ENCODE measurements at regions not wholly inside any gene's neighbourhood (a gene's known extent, or its start where the extent isn't known, plus 50 kb on each side); places are given as distances from the start of the nearest gene placed in this dataset.

DNA sequence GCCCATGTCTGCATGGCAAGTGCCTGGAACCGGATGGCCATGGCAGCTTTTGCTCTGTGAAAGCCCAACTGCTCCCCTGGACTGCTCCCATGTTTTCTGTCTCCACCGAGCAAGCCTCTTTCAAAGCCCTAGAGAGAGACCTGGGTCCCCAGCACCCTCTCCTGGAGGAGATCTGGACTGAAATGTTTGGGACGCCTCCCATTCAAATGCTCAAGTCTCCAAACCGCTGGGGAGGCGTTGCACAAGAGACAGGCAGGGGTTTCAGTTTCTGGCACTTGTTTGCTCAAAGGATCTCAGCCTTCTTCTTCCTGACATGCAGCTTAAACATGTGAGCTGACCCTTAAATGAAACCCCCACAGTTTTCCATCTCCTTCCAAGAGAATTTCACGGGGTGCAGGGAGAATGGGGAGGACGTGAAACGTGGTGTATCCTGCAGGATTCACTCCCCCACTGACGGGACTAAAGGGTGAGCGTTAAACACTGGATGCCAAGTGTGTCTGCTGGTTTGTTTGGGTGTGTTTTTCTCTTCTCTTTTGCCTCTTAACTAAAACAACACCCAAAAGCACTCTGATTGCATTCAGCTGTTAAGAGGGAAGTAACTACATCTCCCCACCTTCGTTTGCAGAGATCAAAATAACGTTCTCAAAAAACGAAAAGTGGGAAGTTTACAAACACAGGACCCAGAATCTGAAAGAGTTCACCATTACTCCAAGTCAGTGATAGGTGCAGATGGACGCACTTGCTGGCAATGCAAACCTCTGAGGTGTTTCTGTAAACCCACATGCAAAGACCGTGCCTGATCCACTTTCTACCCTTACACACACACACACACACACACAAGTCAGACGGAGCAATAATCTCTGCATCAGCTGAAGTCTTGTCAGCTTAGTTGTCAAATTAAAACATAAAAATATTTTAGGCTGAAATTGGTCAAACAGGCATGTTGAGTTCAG is 256.9 kb downstream of the C16orf95 start:
- intact Hi-C loops (cut with DNase I; ENCODE audit: low total_unique reads), result loop anchor here (2.0 to 5.0 kb wide), 2 partner anchors 298 to 494 kb away; partner anchors contain the start of gene FOXC2
- Histone ChIP-seq H3K4me1 (peaks cover 0 to 34% (median 0%) of the 10 kb centered on the region in 4 donors), H3K4me3 (peak overlapping the region; percentile 49 to 51), H3K27ac (peak overlapping the region; percentile 79 to 83), H3K36me3 (no peaks in the 10 kb centered on the region), H3K9me3 (no peaks in the 10 kb centered on the region), H3K27me3 (no peaks in the 10 kb centered on the region)
- DNase-seq, result peak; percentile 64 to 91
- TF ChIP-seq, protein P1, sequence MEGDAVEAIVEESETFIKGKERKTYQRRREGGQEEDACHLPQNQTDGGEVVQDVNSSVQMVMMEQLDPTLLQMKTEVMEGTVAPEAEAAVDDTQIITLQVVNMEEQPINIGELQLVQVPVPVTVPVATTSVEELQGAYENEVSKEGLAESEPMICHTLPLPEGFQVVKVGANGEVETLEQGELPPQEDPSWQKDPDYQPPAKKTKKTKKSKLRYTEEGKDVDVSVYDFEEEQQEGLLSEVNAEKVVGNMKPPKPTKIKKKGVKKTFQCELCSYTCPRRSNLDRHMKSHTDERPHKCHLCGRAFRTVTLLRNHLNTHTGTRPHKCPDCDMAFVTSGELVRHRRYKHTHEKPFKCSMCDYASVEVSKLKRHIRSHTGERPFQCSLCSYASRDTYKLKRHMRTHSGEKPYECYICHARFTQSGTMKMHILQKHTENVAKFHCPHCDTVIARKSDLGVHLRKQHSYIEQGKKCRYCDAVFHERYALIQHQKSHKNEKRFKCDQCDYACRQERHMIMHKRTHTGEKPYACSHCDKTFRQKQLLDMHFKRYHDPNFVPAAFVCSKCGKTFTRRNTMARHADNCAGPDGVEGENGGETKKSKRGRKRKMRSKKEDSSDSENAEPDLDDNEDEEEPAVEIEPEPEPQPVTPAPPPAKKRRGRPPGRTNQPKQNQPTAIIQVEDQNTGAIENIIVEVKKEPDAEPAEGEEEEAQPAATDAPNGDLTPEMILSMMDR (IDR thresholded peaks at IDR 0.05), result peak; percentile 59 to 61

DNA sequence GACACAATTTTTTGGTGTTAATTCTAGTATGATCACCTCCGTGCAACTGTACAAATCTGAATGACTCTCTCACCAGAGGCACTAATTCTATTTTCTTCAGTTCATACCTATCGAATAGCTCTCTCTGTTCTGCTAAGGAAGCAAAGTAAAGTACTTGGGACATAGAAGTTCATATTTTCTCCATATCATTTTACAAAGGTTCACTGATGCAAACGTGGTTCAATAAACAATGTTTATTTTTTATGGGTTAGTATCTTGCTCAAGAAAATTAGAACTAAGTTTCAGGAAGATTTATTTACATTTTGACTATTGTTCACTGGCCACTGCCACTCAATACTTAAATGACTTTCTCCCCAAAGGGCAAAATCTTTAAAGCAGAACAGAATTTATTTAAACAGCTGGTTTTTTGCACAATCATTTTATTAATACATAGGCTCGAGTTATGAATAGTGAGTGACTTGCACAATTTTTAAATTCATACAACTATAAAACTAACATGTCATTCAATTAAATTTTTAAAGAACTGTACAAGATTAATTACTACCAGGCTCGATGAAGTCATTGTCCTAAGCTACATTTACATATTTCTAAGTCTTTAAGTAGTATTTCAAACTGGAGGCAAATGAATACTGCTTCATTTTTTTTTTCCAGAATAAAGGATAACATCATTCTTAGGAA is 255.8 kb downstream of the C16orf95 start:
- TF ChIP-seq, protein P1 (IDR thresholded peaks at IDR 0.05), result no peak
- intact Hi-C loops (cut with DNase I; ENCODE audit: low total_unique reads), result loop anchor here (2.0 to 5.0 kb wide), 2 partner anchors 299 to 495 kb away; partner anchors contain the start of gene FOXC2
- H3K4me1 ChIP-seq, result peaks cover 0 to 43% (median 0%) of the 10 kb centered on the region in 4 donors
- peak overlapping the region in 1 of 2 donors; percentile 49 for H3K4me3 ChIP-seq
- peak overlapping the region; percentile 79 to 83 for H3K27ac ChIP-seq
- H3K9me3 ChIP-seq, result no peaks in the 10 kb centered on the region
- no peaks in the 10 kb centered on the region for H3K36me3 ChIP-seq
- no peaks in the 10 kb centered on the region for H3K27me3 ChIP-seq
- DNase-seq, result no peak

DNA sequence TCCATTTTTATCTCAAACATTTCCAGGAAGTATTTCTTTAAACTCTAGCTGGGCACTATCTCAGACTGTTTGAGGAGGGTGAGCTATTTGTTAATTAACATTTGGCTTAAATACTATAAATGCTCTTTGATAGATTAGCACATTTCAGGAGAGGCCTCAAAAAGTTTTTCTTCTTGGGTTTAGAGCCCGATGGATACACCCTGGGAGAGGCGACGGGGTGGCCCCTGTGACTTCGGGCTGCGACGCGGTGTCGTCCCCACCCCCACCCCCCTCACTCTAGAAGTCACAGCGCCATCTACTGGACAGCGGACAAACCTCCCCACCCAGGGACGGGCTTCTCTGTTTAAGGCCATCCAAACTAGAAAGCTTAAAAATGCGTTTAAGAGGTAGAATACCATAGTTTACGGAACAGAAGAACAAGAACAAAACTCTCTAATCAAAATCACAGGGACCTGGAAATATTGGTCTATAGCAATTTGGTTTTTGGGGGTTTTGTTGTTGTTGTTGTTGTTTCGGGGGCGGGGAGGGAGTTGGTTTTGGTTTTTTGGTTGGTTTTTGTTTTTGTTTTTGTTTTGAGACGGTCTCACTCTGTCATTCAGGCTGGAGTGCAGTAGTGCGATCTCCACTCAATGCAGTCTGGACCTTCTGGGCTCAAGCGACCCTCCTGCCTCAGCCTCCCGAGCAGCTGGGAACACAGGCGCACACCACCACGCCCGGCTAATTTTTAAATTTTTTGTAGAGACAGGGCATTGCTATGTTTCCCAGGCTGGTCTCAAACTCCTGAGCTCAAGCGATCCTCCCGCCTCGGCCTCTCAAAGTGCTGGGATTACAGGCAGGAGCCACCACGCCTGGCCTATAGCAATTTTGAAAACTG is 254.4 kb downstream of the C16orf95 start:
- DNase-seq, result peak; percentile 73 to 89
- H3K4me1 ChIP-seq, result peaks cover 0 to 47% (median under 1%) of the 10 kb centered on the region in 4 donors
- intact Hi-C loops (cut with DNase I; ENCODE audit: low total_unique reads), result loop anchor here (5.0 kb wide), 1 partner anchor 301 kb away; no protein-coding TSS in a partner anchor
- peak overlapping the region; percentile 38 to 49 for H3K4me3 ChIP-seq
- H3K9me3 ChIP-seq, result no peaks in the 10 kb centered on the region
- no peaks in the 10 kb centered on the region for H3K27me3 ChIP-seq
- H3K36me3 ChIP-seq, result no peaks in the 10 kb centered on the region
- H3K27ac ChIP-seq, result peak overlapping the region; percentile 79 to 83
- TF ChIP-seq, protein P1 (IDR thresholded peaks at IDR 0.05), result peak; percentile 86 to 89

DNA sequence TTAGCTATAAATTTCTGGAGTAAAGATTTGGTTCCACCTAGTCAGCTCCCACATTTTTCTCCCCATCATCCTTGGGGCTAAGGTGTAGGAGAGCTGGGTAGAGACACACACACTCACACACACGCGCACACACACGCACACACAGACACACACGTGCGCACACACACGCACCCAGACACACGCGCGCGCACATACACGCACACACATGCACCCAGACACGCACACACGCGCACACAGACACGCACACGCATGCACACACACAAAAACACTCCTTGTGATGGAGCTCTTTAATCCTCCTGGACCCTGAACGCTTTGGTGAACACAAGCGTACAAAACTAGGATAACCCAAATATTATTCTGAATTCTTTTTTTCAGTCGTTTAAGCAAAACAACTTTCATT is 253.6 kb downstream of the C16orf95 start:
- TF ChIP-seq, protein P1 (IDR thresholded peaks at IDR 0.05), result no peak
- intact Hi-C loops (cut with DNase I; ENCODE audit: low total_unique reads), result loop anchor here (5.0 kb wide), 1 partner anchor 301 kb away; no protein-coding TSS in a partner anchor
- Histone ChIP-seq H3K9me3 (no peaks in the 10 kb centered on the region), H3K27me3 (no peaks in the 10 kb centered on the region), H3K4me1 (peaks cover 0 to 52% (median 4%) of the 10 kb centered on the region in 4 donors), H3K4me3 (peak overlapping the region; percentile 38 to 49), H3K36me3 (no peaks in the 10 kb centered on the region), H3K27ac (peak overlapping the region; percentile 79 to 83)
- DNase-seq, result peak in 1 of 2 donors; percentile 62
